ENCODE measurements at regions not wholly inside any gene's neighbourhood (a gene's known extent, or its start where the extent isn't known, plus 50 kb on each side); places are given as distances from the start of the nearest gene placed in this dataset.

DNA sequence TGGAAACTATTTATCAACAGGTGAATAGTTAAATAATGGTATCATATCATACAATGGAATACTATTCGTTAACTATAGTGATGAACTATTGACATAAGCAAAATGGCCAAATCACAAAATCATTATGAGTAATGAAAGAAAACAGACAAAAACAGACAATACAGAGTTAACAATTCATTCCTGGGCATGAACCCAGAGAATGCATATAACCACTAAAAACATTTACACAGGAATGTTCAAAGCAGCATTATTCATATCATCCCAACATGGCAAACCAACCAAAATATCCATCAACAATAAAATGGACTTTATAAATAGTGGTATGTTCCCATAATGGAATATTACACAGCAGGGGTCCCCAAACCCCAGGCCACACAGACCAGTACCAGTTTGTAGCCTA, 131.2 kb upstream of the CYP1B1 start:
- Histone ChIP-seq H3K9me3 (no peaks in the 10 kb centered on the region), H3K4me3 (no peak overlapping the region), H3K27me3 (no peaks in the 10 kb centered on the region), H3K27ac (no peak overlapping the region), H3K4me1 (ENCODE audit: insufficient read depth) (no peaks in the 10 kb centered on the region), H3K36me3 (no peaks in the 10 kb centered on the region)
- intact Hi-C loops (cut with DNase I), result no loop called here
- 91 to 96% (median 92%) methylated on average over 1 of the region's 1 CpG for WGBS, 3 donors
- TF ChIP-seq, protein P1, sequence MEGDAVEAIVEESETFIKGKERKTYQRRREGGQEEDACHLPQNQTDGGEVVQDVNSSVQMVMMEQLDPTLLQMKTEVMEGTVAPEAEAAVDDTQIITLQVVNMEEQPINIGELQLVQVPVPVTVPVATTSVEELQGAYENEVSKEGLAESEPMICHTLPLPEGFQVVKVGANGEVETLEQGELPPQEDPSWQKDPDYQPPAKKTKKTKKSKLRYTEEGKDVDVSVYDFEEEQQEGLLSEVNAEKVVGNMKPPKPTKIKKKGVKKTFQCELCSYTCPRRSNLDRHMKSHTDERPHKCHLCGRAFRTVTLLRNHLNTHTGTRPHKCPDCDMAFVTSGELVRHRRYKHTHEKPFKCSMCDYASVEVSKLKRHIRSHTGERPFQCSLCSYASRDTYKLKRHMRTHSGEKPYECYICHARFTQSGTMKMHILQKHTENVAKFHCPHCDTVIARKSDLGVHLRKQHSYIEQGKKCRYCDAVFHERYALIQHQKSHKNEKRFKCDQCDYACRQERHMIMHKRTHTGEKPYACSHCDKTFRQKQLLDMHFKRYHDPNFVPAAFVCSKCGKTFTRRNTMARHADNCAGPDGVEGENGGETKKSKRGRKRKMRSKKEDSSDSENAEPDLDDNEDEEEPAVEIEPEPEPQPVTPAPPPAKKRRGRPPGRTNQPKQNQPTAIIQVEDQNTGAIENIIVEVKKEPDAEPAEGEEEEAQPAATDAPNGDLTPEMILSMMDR (IDR thresholded peaks at IDR 0.05), result no peak
- no peak for TF ChIP-seq POLR2A (IDR thresholded peaks at IDR 0.05)
- TF ChIP-seq EP300 (IDR thresholded peaks at IDR 0.05), result no peak
- DNase-seq, result no peak

DNA sequence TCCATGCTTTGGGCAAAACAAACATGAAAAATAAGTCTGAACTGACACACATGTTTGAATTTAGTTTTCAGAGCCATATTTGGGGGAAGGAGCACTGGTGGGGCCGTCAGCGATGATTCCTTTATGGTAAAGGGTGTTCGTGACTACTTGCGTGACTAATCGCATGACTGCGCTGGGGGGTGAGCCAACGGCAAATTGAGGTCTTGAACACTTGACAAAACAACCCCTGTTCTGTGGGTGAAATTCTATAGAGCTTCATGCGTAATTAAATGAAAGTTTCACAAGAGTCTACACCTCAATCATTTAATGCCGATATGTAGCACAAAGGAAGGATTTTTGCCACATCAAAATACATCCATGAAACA, 127.5 kb upstream of the CYP1B1 start:
- no peak overlapping the region for H3K27ac ChIP-seq
- intact Hi-C loops (cut with DNase I), result no loop called here
- no peak for DNase-seq
- TF ChIP-seq EP300 (IDR thresholded peaks at IDR 0.05) (no peak), POLR2A (IDR thresholded peaks at IDR 0.05) (no peak)
- TF ChIP-seq, protein P1 (IDR thresholded peaks at IDR 0.05), result no peak
- no peaks in the 10 kb centered on the region for H3K36me3 ChIP-seq
- WGBS, 3 donors, result 95 to 98% (median 96%) methylated on average over 9 of the region's 9 CpGs
- no peaks in the 10 kb centered on the region for H3K27me3 ChIP-seq
- H3K4me1 ChIP-seq (ENCODE audit: insufficient read depth), result peaks cover 8% of the 10 kb centered on the region
- H3K9me3 ChIP-seq, result no peaks in the 10 kb centered on the region
- H3K4me3 ChIP-seq, result no peak overlapping the region

DNA sequence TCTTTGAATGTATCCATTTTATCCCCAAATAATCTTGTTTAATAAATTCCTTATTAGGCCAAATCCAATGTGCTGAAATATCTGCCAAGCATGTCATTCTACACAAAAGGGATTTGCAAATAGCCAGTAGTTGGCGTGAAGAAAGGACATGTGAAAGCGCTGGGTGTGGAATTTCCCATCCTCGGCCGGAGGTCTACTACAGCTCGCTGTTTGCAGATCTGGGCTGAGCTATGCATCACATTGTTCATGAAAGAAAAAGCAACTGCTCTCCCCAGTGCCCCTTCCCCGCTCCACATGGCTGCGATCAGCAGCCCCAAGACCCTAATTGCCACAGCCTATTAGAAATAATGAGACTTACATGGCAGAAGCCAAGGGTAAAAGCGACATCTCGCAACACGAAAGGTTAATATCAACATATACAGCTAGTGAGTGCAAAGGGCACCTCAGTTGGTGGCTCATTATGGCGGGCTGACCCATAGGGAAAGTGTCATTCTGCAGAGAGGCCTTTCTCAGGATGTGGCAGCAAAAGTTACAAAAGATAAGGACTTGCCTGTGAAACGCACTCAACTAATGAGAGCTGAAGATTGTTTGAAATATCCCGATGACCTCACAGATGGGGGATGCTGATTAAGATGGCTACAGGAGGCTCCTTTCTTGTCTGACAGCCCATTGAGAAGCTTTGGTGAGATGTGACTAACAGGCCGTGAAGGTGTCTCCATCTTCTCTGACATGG, 126.9 kb upstream of the CYP1B1 start:
- no peak for DNase-seq
- no peaks in the 10 kb centered on the region for H3K36me3 ChIP-seq
- intact Hi-C loops (cut with DNase I), result no loop called here
- H3K4me3 ChIP-seq, result no peak overlapping the region
- H3K9me3 ChIP-seq, result no peaks in the 10 kb centered on the region
- H3K4me1 ChIP-seq (ENCODE audit: insufficient read depth), result peaks cover 10% of the 10 kb centered on the region
- WGBS, 3 donors, result 96 to 97% (median 97%) methylated on average over 14 of the region's 14 CpGs
- H3K27ac ChIP-seq, result no peak overlapping the region
- TF ChIP-seq POLR2A (IDR thresholded peaks at IDR 0.05) (no peak), EP300 (IDR thresholded peaks at IDR 0.05) (no peak)
- TF ChIP-seq, protein P1 (IDR thresholded peaks at IDR 0.05), result no peak
- no peaks in the 10 kb centered on the region for H3K27me3 ChIP-seq

DNA sequence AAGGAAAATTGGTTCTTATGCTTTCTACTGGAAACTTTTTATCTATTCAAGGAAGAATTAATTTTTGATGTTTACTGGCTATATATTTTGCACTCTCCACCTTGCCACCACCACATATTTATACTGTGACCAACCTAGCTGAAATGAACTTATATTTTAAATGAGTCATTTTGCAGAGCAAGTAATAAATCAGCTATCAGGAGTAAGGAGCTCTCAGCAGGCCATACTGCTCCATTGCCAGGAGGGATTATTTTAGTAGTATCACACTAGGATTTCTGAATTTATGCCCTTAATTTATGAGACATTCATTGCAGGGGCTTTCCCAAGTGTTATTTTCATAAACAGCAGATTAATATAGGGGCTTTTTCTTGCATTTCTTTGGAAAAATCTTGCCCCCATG, 125.8 kb upstream of the CYP1B1 start:
- no peak for DNase-seq
- Histone ChIP-seq H3K9me3 (no peaks in the 10 kb centered on the region), H3K36me3 (no peaks in the 10 kb centered on the region), H3K27me3 (no peaks in the 10 kb centered on the region), H3K4me3 (no peak overlapping the region), H3K27ac (no peak overlapping the region), H3K4me1 (ENCODE audit: insufficient read depth) (peaks cover 19% of the 10 kb centered on the region)
- intact Hi-C loops (cut with DNase I), result no loop called here
- no peak for TF ChIP-seq EP300 (IDR thresholded peaks at IDR 0.05)
- no peak for TF ChIP-seq POLR2A (IDR thresholded peaks at IDR 0.05)
- TF ChIP-seq, protein P1 (IDR thresholded peaks at IDR 0.05), result no peak
